BE2C (cell line): ENCODE measurements at regions not wholly inside any gene's neighbourhood (a gene's known extent, or its start where the extent isn't known, plus 50 kb on each side); places are given as distances from the start of the nearest gene placed in this dataset.

ENCODE experiments used
- DNase-seq: peaks from one replicate; pipeline ENCODE4 v3.0.0-alpha.2; 2020
- H3K27me3 ChIP-seq: fragments of 250-450 bp; sonication (Bioruptor Pico); 2 replicates; pipeline ENCODE4 v1.5.1; 2020; ENCODE audit warnings: mild to moderate bottlenecking
- H3K36me3 ChIP-seq: fragments of 250-450 bp; sonication (Bioruptor Pico); 2 replicates; pipeline ENCODE4 v1.5.1; 2020; ENCODE audit warnings: mild to moderate bottlenecking
- H3K4me1 ChIP-seq: fragments of 250-450 bp; sonication (Bioruptor Pico); 2 replicates; pipeline ENCODE4 v1.5.1; 2020
- H3K4me3 ChIP-seq: 2 replicates; pipeline ENCODE4 v1.5.1; 2011; ENCODE audit warnings: low read depth, low read length
- H3K9me3 ChIP-seq: fragments of 250-450 bp; sonication (Bioruptor Pico); 2 replicates; pipeline ENCODE4 v1.5.1; 2020
- TF ChIP-seq, protein P1 (sequence below): IDR thresholded peaks from 2 replicates; pipeline ENCODE4 v1.5.1; 2012; ENCODE audit warnings: mild to moderate bottlenecking, low read depth, low read length

DNA sequence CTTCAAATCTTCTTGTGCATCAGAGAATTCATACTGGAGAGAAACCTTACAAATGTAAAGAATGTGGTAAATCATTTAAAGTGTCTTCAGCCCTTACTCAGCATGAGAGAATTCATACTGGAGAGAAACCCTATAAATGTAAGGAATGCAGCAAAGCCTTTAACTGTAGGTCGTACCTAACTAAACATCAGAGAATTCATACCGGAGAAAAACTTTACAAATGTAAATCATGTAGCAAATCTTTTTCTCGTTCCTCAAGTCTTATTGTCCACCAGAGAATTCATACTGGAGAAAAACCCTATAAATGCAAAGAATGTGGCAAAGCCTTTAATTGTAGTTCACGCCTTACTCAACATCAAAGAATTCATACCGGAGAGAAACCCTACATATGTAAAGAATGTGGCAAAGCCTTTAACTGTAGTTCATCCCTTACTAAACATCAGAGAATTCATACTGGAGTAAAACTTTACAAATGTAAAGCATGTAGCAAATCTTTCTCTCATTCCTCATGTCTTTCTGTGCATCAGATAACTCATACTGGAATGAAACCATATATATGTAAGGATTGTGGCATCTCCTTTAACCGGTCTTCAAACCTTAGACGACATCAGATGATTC, 118.5 kb upstream of the ZNF267 start:
- 0 out of 2 replicates have a peak, but pooled peaks cover 5% of the 10 kb centered on the region for H3K9me3 ChIP-seq
- TF ChIP-seq, protein P1, sequence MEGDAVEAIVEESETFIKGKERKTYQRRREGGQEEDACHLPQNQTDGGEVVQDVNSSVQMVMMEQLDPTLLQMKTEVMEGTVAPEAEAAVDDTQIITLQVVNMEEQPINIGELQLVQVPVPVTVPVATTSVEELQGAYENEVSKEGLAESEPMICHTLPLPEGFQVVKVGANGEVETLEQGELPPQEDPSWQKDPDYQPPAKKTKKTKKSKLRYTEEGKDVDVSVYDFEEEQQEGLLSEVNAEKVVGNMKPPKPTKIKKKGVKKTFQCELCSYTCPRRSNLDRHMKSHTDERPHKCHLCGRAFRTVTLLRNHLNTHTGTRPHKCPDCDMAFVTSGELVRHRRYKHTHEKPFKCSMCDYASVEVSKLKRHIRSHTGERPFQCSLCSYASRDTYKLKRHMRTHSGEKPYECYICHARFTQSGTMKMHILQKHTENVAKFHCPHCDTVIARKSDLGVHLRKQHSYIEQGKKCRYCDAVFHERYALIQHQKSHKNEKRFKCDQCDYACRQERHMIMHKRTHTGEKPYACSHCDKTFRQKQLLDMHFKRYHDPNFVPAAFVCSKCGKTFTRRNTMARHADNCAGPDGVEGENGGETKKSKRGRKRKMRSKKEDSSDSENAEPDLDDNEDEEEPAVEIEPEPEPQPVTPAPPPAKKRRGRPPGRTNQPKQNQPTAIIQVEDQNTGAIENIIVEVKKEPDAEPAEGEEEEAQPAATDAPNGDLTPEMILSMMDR = no peak
- no peak for DNase-seq
- no peaks in the 10 kb centered on the region for H3K4me1 ChIP-seq
- no peak overlapping the region for H3K4me3 ChIP-seq
- H3K27me3 ChIP-seq = no peaks in the 10 kb centered on the region
- peaks cover 3% of the 10 kb centered on the region; the same call in 1 of the 2 replicates for H3K36me3 ChIP-seq

DNA sequence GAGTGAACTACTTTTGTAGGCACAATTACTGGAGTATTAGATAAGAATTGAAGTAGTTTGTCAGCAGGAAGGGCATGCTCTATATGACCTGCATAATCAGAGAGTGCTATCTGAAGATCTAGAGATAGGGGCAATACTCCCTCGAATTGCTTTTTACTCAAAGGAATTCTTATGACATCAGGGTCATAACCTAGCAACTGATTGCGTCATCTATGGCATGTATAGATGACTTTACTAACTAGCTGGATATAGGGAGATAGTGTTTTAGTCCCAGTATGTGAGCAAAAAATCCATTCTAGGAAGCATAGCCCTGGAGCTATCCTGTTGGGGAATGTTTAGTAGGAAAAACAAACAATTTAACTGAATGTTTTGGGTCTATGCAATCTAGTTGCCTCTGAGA, 109.5 kb upstream of the ZNF267 start:
- Histone ChIP-seq H3K9me3 (no peaks in the 10 kb centered on the region), H3K4me3 (no peak overlapping the region), H3K4me1 (no peaks in the 10 kb centered on the region), H3K27me3 (no peaks in the 10 kb centered on the region), H3K36me3 (no peaks in the 10 kb centered on the region)
- DNase-seq = no peak
- TF ChIP-seq, protein P1 = no peak

DNA sequence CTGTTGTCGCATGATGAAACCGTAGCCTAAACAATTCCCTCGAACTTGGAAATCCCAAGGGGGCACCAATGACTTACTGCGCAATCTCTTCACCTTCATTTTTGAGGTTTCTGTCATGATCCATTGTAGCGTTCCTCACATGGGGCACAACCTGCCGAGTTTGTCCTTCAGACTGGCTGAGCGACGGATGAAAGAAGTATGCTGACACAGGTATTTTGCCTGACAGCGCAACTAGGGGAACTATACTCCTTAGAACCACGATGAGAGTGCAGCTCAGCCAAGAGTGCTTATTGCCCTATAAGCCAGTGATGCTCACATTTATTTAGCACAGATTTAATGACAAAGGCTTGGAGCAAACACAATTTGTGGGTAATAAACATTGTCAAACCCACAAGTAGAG, 106.3 kb upstream of the ZNF267 start:
- no peak overlapping the region for H3K4me3 ChIP-seq
- no peaks in the 10 kb centered on the region for H3K36me3 ChIP-seq
- H3K27me3 ChIP-seq = no peaks in the 10 kb centered on the region
- TF ChIP-seq, protein P1 = no peak
- H3K4me1 ChIP-seq = no peaks in the 10 kb centered on the region
- DNase-seq = no peak
- no peaks in the 10 kb centered on the region for H3K9me3 ChIP-seq

DNA sequence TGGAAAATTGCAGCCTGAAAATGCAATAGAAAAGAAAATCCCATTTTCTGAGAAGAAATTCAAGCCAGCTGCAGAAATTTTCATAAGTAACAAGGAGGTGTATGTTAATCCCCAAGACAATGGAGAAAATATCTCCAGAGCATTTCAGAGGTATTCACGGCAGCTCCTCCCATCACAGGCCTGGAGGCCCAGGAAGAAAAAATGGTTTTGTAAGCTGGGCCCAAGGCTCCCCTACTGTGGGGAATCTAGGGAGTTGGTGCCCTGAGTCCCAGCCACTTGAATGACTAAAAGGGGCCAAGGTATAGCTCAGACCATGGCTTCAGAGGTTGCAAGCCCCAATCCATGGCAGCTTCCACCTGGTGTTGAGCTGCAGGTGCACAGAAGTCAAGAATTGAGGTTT, 93.3 kb upstream of the ZNF267 start:
- DNase-seq = no peak
- no peaks in the 10 kb centered on the region for H3K36me3 ChIP-seq
- H3K9me3 ChIP-seq = no peaks in the 10 kb centered on the region
- H3K27me3 ChIP-seq = no peaks in the 10 kb centered on the region
- H3K4me1 ChIP-seq = no peaks in the 10 kb centered on the region
- TF ChIP-seq, protein P1 = no peak
- H3K4me3 ChIP-seq = no peak overlapping the region

DNA sequence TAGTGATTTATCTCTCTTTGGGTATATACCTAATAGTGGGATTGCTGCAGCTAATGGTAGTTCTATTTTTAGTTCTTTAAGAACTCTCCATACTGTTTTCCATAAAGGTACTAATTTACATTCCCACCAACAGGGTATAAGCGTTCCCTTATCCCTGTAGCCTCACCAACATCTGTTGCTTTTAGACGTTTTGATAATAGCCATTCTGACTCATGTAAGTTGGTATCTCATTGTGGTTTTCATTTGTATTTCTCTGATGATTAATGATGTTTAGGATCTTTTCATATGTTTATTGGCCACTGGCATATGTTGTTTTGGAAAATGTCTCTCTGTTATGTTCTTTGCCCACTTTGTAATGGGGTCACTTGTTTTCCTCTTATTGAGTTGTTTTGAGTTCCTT, 88.5 kb upstream of the ZNF267 start:
- Histone ChIP-seq H3K9me3 (no peaks in the 10 kb centered on the region), H3K4me1 (no peaks in the 10 kb centered on the region)

DNA sequence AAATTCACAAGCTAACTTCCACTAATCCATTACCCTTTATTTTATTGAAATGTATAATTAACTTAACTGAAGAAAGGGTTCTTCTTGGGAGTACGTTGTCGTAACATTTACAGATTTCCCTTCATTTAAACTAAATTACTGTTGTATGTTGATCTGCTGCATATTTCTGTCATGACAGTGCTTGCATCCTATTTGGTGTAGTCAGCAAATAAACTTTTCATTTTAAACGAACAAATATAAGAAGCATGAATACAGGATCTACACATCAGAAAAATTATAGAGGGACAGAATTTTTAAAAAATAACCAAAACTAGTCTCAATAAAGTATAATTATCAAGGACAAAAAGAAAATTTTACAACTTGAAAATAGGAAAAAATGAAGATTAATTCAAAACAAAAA, 66.5 kb upstream of the ZNF267 start:
- H3K4me3 ChIP-seq = no peak overlapping the region
- TF ChIP-seq, protein P1 = no peak

More for the DNA sequence above, 88.5 kb upstream of the ZNF267 start:
- H3K4me3 ChIP-seq = no peak overlapping the region
- no peaks in the 10 kb centered on the region for H3K27me3 ChIP-seq
- H3K36me3 ChIP-seq = no peaks in the 10 kb centered on the region
- no peak for DNase-seq
- TF ChIP-seq, protein P1 = no peak

More for the DNA sequence above, 66.5 kb upstream of the ZNF267 start:
- Histone ChIP-seq H3K9me3 (no peaks in the 10 kb centered on the region), H3K36me3 (no peaks in the 10 kb centered on the region), H3K4me1 (no peaks in the 10 kb centered on the region), H3K27me3 (no peaks in the 10 kb centered on the region)
- no peak for DNase-seq
